ENCODE measurements at regions not wholly inside any gene's neighbourhood (a gene's known extent, or its start where the extent isn't known, plus 50 kb on each side); places are given as distances from the start of the nearest gene placed in this dataset.
A peak's percentile ranks its signal among the peaks of the same experiment; 100 is the strongest.

DNA sequence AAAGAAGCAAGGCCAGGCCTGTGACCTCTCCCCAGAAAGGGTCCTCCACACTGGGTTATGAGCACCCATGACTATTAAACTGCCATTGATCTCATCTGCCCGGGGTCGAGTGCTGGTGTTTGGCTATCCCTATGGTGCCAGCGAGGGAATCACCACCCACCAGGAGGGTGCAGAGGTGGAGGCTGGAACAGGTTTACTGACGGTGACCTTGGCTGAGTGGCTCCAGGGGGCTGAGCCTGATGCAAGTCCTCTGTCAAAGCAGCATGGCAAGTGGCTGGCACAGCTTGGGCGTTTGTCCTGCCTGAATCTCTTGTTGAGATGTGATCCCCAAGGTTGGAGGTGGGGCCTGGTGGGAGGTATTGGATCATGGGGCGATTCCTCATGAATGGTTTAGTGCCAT, 196.4 kb upstream of the HDAC4 start:
- TF ChIP-seq EP300 (IDR thresholded peaks at IDR 0.05) (no peak), POLR2A (IDR thresholded peaks at IDR 0.05) (no peak)
- TF ChIP-seq, protein P1, sequence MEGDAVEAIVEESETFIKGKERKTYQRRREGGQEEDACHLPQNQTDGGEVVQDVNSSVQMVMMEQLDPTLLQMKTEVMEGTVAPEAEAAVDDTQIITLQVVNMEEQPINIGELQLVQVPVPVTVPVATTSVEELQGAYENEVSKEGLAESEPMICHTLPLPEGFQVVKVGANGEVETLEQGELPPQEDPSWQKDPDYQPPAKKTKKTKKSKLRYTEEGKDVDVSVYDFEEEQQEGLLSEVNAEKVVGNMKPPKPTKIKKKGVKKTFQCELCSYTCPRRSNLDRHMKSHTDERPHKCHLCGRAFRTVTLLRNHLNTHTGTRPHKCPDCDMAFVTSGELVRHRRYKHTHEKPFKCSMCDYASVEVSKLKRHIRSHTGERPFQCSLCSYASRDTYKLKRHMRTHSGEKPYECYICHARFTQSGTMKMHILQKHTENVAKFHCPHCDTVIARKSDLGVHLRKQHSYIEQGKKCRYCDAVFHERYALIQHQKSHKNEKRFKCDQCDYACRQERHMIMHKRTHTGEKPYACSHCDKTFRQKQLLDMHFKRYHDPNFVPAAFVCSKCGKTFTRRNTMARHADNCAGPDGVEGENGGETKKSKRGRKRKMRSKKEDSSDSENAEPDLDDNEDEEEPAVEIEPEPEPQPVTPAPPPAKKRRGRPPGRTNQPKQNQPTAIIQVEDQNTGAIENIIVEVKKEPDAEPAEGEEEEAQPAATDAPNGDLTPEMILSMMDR (IDR thresholded peaks at IDR 0.05): no peak

DNA sequence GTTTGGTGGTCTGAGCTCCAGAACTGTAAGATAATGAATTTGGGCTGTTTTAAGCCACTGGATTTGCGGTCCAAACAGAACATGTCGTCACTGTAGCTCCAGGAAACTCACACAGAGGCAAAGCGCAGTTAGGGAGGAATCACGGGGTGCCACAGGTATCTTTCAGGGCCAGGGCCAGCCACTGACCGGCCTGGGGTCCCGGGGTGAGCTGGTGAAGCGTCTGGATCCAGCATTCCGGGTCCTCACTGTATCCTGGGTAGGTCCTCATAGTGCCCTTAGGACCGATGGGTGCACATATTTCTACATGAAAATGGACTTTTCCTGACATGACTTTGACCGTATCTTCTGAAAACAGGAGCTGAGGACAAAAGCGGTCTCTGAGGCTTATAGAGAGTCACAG, 196.0 kb upstream of the HDAC4 start:
- Histone ChIP-seq H3K4me3 (no peak overlapping the region), H3K36me3 (no peaks in the 10 kb centered on the region), H3K27me3 (no peaks in the 10 kb centered on the region), H3K27ac (no peak overlapping the region), H3K9me3 (no peaks in the 10 kb centered on the region), H3K4me1 (no peaks in the 10 kb centered on the region)
- 91 to 94% methylated on average over 11 of the region's 11 CpGs for whole genome bisulfite sequencing, 2 donors
- no peak for TF ChIP-seq POLR2A (IDR thresholded peaks at IDR 0.05)
- no peak for TF ChIP-seq EP300 (IDR thresholded peaks at IDR 0.05)
- TF ChIP-seq, protein P1 (IDR thresholded peaks at IDR 0.05): no peak
- DNase-seq (ENCODE audit: low spot score in 2 of 2): no peak

More for the DNA sequence above, 196.4 kb upstream of the HDAC4 start:
- no peak overlapping the region for H3K27ac ChIP-seq
- H3K4me1 ChIP-seq: no peaks in the 10 kb centered on the region
- DNase-seq (ENCODE audit: low spot score in 2 of 2): no peak
- H3K9me3 ChIP-seq: no peaks in the 10 kb centered on the region
- no peaks in the 10 kb centered on the region for H3K27me3 ChIP-seq
- no peaks in the 10 kb centered on the region for H3K36me3 ChIP-seq
- 84 to 91% methylated on average over 6 of the region's 6 CpGs for WGBS, 2 donors
- no peak overlapping the region for H3K4me3 ChIP-seq

DNA sequence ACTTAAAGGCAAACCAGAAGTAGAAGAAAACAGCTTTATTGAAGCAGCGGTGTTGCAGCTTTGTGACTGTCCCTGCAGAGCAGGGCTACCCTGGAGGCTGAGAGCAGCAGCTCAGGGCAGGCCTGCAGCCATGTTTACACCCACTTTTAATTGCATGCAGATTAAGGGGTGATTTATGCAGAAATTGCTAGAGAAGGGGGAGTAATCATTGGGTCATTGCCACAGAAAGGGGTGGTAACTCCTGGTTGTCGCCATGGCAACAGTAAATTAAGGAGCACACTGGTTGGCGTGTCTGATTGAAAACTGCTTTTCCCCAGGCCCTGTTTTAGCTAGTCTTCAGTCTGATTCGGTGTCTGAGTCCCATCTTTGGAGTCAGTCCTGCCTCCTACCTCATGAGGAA, 195.4 kb upstream of the HDAC4 start:
- Histone ChIP-seq H3K9me3 (no peaks in the 10 kb centered on the region), H3K4me1 (no peaks in the 10 kb centered on the region), H3K36me3 (no peaks in the 10 kb centered on the region), H3K27me3 (no peaks in the 10 kb centered on the region), H3K27ac (no peak overlapping the region), H3K4me3 (no peak overlapping the region)
- DNase-seq (ENCODE audit: low spot score in 2 of 2): no peak
- WGBS, 2 donors: 78 to 79% methylated on average over 4 of the region's 4 CpGs
- TF ChIP-seq EP300 (IDR thresholded peaks at IDR 0.05) (no peak), POLR2A (IDR thresholded peaks at IDR 0.05) (no peak)

DNA sequence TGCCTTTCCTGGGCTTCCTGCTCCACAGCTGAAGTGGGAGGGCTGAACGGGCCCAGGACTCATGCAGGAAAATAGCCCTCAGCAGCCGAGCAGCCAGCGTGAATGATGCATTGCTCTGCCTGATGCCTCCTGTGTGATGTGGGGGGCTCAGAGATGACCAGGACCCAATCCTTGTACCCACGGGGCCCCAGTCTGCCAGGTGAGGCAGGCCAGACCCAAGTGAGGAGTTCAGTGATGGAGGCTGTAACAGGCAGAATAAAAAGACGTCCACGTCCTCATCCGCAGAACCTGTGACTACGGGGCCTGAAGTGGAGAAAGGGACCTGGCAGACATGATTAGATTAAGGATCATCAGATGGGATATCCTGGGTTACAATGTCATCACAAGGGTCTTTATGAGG, 194.9 kb upstream of the HDAC4 start:
- no peaks in the 10 kb centered on the region for H3K9me3 ChIP-seq
- WGBS, 2 donors: 86 to 95% methylated on average over 8 of the region's 8 CpGs
- no peak overlapping the region for H3K27ac ChIP-seq
- H3K36me3 ChIP-seq: no peaks in the 10 kb centered on the region
- H3K27me3 ChIP-seq: no peaks in the 10 kb centered on the region
- no peak for DNase-seq (ENCODE audit: low spot score in 2 of 2)
- H3K4me1 ChIP-seq: no peaks in the 10 kb centered on the region
- no peak overlapping the region for H3K4me3 ChIP-seq
- TF ChIP-seq POLR2A (IDR thresholded peaks at IDR 0.05): no peak
- TF ChIP-seq, protein P1 (IDR thresholded peaks at IDR 0.05): no peak
- TF ChIP-seq EP300 (IDR thresholded peaks at IDR 0.05): no peak

DNA sequence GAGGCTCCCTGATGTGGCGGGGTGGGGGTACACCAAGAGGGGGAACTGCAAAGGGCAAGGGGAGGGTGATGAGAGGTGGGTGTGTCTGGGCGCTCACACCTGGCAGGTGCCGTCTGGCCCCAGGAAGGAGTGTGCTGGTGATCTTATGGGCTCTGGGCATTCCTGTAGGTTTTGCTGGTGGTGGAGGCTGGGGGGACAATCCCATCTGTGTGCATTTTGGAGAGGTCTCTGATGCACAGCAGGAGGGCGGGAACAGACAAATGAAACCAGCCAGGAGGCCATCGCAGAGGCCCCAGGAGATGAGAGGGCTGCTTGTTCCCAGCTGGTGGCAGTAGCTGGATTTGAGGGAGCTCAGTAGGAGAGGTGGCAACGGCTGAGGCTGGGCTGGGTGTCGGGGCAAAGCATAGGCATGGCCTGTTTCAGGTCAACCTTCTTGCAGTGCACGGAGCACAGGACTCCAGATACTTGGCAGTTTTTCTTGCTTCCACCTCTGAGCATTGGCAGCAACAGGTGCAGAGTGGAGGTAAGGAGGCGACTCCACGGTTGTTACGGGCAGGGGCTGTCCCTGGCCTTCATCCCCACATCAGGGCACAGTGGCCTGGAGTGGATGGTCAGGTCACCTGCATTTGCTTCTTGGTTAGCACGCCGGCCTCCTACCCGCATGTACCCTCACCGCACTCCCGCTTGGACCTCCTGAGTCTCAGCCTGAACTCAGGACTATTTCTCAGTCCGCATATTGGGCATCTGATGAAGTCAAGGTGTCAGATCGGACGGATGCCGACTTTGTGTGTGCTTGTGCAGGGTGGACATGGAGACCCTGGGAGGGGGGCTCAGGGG, 194.2 kb upstream of the HDAC4 start:
- no peak for TF ChIP-seq EP300 (IDR thresholded peaks at IDR 0.05)
- TF ChIP-seq, protein P1 (IDR thresholded peaks at IDR 0.05): no peak
- TF ChIP-seq POLR2A (IDR thresholded peaks at IDR 0.05): no peak
- Histone ChIP-seq H3K27me3 (no peaks in the 10 kb centered on the region), H3K36me3 (no peaks in the 10 kb centered on the region), H3K4me3 (no peak overlapping the region), H3K4me1 (no peaks in the 10 kb centered on the region), H3K9me3 (no peaks in the 10 kb centered on the region), H3K27ac (no peak overlapping the region)
- DNase-seq (ENCODE audit: low spot score in 2 of 2): peak in 1 of 2 donors; percentile 3
- WGBS, 2 donors: 91 to 93% methylated on average over 19 to 20 of the region's 20 CpGs

Measured in tibial nerve (tissue), 4 donors.